HG03108 (cell line): ENCODE measurements at regions not wholly inside any gene's neighbourhood (a gene's known extent, or its start where the extent isn't known, plus 50 kb on each side); places are given as distances from the start of the nearest gene placed in this dataset.
"Not testable (repeated sequence)": the region's sequence is repeated elsewhere in the genome, so short reads cannot be mapped to it uniquely, and the experiment has no call there.

Source experiments
- ATAC-seq: cut with Tn5 transposase; IDR thresholded peaks from one replicate; pipeline ENCODE4 v1.9.1; 2021; ENCODE audit warnings: moderate library complexity; ENCODE audit not compliant: unreplicated experiment

DNA sequence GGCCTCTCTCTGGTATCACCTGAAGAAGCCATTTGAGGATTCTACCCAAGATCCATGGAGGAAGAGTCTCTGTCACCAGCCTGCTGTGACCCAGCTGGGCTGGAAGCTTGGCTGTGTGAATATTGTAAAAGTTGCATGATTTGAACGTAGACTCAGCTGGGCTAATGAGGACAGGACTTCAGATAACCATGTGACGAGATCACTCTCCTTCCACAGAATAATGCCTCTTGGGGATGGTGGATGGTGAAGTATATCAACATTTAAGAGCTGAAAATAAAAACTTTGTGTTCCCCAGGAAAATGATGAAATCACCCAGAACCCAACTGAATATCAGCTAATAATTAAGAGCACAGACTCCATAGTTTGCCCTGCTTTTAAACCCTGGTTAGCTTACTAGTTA lies 427.9 kb downstream of the CD83 start:
- ATAC-seq, result no peak

DNA sequence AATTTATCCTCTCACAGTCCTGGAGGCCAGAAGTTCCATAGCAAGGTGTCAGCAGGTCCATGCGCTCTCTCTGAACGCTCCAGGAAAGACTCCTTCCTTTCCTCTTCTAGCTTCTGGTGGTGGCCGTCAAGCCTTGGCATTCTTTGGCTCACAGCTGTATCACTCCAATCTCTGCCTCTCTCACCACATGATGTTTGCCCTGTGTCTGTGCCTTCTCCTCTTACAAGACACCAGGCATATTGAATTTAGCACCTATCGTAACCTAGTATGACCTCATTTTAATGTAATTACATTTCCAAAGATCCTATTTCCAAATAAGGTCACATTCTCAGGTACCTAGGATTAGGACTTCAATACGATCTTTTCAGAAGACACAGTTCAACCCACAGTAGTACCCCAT lies 428.5 kb downstream of the CD83 start:
- ATAC-seq, result no peak

DNA sequence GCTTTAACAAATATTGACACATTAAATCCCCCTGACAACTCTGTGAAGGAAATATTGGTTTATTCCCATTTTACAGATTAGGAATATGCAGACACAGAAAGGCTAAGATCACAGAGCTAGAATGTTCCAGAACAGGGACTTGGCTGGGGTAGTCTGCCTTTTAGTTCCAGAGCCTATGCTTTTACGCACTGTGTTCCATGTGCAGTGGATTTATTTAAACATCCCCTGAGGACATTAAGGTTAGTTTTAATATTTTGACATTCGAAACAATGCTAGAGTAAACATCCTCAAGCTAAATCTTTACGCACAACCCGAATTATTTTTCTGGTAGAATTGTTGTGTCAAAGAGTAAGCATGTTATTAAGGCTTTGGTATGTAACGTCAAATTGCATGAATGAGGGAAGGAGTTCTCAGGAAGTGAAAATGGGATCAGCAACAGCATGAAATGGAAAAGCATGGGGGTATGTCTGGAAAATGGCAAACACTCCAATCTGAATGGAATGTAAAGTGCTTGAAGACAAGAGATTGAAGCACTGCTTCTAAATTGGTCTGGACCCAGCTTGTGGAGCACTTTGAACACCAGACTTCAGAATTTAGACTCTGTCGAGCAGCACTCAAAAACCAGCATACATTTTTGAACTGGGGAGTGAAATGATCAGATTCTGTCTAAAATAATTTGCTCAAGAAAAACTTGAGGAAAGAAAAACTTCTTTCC lies 429.9 kb downstream of the CD83 start:
- no peak for ATAC-seq

DNA sequence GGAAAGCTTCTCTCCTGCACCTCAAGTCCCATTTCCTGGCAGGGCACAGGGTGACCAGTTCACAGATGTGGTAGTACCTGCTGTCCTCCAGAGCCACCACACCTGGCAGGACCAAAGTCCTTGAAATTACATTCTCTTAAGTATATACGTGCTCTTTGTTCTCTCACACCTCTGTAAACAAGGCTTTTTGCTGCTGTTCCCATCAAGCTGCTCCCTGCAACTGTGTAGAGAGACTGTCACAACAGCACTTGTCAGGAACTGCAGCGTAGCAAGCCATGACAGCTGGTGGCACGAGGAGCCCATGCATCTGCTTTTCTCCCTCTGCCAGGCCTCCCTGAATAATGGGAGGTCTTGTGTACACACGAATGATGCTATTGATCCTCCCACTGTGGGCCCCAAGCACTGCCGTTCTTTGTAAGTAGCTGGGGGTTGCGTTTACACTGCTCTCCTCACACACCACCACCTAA lies 431.8 kb downstream of the CD83 start:
- ATAC-seq, result no peak

DNA sequence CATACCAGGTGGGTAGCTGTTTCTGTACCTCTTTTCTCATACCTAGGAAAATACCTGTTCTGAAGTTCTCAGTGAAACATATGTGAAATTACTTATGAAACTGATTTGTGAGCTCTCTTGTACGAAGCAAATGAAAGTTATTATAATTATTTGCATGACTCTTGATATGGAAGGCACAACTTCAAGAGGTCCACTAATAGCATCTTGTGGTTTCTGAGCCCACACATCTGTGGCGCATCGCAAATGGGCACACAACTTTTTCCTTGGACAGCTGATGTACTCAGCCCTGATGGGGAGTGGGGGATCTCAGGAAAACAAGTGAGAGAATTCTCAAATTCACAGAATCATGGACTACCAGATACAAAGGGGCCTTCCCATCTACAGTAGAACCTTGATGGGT lies 432.3 kb downstream of the CD83 start:
- ATAC-seq, result no peak

DNA sequence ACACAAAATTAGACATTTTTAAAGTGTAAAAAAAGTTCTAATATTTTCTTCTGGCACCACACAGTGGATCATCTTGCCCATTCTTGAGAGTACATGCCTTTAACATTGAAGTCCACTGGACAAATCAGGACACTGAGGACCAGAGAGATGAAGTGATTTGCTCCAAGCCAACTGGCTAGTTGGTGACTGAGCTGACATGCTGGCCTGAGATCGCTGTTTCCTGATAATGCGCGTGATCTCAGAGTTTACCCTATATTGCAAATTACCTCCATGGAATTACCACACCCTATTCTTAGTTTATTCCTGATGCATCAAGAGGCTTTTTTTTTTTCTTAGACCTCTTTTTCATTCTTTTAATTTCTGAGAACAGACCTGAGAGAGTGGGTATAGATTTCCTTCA lies 432.8 kb downstream of the CD83 start:
- ATAC-seq, result no peak

DNA sequence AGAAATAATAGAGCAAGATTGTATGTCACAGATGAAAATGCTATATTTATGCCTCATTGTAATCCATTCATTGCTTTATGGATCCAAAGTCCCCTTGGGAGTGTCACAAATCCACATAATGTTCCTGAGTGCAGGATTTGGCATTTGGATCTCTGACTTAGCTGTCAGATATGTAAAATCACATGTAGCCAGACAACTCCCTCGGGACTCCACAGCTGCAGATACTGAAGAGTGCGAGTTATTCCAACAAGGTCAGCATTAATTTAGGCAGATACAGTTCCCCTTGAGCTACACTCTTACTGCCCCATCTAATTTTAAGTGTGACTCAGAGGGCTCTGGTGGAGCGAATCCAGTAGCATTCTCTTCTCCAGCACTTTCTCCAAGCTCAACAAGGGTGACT lies 433.2 kb downstream of the CD83 start:
- no peak for ATAC-seq

DNA sequence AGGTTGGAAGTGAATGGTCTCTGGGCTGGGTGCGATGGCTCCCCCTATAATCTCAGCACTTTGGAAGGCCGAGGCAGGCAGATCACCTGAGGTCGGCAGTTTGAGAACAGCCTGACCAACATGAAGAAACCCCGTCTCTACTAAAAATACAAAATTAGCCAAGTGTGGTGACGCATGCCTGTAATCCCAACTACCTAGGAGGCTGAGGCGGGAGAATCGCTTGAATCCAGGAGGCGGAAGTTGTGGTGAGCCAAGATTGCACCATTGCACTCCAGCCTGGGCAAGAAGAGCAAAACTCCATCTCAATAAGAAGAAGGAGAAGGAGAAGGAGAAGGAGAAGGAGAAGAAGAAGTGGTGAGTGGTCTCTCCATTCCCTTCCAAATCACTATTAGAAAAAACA lies 434.0 kb downstream of the CD83 start:
- not testable (repeated sequence) for ATAC-seq

DNA sequence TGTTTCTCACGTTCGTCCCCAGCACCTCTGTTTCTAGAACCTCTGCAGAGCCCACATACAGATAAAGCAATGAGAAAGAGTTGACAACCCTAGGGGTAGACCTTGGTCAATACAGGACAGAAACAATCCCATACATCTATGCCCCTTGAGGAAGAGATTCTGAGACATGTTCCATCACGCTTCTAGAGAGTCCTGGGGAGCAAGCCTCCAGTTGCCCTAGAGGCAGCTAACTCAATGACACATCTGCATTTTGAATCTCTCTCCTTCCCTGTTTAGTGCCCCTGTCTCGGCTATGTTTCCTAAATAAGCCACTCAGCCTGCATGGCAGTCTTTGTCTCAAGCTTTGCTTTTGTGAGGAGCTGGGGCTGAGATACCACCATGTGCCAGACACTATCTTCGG lies 435.3 kb downstream of the CD83 start:
- no peak for ATAC-seq

DNA sequence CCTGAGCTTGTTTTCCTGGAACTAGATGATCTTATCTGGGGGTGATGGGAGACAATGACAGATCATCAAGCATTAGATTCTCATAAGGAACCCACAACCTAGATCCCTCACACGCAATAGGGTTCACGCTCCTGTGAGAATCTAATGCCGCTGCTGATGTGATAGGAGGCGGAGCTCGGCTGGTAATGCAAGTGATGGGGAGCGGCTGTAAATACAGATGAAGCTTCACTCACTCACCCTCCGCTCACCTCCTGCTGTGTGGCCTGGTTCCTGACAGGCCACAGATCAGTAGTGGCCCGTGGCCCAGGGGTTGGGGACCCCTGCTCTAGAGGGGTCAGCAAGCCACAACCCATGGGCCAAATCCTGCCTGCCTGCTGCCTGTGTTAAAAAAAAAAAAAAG lies 435.9 kb downstream of the CD83 start:
- ATAC-seq, result no peak

DNA sequence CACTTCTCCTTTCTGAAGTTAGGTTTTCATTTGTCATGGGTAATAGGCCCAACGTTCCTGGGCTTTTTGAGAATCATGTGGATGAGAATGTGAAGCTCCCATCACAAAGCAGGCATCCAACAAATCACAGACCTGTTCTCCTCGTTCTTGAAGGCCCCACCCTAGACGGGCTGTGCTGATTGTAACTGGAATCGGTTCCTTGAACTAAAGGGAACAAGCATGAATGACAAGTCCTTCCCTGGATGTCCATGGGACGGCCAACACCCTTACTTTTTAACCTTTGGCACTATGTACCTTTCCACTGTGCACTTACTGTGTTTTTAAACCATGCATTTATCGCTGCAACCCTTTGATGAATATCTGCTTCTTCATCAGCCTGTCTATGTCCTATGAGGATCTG lies 438.2 kb downstream of the CD83 start:
- ATAC-seq, result no peak

DNA sequence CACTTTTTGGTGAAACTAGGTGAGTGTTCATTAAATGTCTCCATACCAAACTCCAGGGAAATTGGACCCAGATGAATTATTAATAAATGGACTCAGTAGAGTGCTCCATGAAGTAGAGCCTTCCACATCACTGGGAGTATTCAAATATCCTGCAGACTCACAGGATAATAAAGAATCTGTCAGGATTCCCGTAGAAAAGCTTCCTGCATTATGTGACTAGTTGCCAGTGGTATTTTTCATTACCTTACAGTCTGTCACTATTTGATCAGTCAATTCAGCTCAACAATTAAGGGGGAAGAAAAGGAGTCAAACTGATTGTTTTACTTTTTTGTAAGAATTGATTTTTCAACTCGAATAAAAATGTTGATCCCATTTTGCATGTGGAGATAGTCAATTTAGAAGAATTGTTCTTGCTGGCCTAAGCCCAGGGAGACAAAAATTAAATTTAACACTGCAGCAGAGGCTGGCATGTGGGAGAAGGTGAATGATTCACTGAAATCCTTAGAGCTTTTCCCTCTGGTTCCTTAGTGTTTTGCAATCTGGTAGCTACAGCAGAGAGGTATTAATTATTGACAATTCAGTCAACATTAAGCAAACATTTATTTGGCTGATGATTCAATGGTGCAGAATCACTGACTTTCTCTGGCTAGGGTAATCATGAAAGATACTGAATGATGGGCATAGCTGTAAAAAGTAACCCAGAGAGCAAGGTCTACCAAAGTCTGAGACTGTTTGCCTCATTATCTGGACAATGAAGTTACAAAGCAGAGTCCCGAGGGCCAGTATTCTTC lies 442.4 kb downstream of the CD83 start:
- no peak for ATAC-seq

DNA sequence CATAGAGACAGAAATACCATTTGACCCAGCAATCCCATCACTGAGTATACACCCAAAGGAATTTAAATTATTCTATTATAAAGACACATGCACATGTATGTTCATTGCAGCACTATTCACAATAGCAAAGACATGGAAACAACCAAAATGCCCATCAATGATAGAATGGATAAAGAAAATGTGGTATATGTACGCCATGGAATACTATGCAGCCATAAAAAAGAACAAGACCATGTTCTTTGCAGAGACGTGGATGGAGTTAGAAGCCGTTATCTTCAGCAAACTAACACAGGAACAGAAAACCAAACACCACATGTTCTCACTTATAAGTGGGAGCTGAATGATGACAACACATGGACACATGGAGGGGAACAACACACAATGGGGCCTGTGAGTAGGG lies 444.0 kb downstream of the CD83 start:
- not testable (repeated sequence) for ATAC-seq

DNA sequence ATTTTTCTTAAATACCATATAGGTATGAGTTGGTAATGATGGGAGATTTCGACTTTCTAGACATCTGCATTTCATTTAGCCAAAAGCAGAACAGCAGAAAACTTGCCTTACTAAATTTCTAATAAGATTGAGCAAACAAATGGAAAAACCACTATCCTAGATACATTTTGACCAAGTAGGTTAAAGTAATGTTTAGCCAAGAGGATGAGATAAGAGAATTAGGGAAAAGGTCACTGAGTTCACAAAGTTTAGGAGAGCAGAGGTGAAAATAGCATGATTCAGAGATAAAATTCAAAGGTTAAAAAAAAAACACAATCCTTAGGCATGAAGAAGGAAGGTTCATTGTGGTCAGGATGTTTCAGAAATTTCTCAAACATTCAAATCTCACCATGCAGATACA lies 450.3 kb downstream of the CD83 start:
- no peak for ATAC-seq

DNA sequence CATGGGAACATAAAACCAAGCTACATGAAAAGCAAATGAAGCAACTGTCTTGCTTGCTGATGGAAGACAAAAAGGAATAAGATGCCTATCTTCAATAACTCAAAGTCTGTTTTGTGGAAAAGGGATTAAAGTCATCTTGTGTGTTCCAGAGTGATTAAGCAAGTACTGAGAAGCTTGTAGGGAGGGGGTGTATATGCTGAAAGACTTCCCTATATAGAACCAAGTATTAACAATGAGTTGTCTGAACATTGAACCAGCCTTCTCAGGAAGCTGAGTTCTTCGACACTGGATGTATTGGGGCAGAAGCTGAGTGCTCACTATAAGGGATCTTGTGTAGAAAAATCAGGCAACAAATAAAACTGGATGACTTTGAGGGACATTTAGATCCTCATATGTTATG lies 451.8 kb downstream of the CD83 start:
- no peak for ATAC-seq

DNA sequence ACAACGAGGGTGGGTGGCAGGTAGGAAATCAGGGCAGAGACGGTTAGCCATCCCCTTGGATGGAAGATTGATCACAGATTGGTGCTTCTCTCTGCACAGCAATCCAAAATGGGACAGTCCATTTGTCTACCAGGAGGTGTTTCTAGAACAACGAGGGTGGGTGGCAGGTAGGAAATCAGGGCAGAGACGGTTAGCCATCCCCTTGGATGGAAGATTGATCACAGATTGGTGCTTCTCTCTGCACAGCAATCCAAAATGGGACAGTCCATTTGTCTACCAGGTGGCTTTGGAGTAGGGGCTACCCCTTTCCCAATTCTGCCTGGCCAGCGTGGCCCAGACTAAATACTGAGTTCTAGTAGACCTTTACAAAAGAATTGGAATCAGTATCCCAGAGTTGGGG lies 452.3 kb downstream of the CD83 start:
- not testable (repeated sequence) for ATAC-seq

DNA sequence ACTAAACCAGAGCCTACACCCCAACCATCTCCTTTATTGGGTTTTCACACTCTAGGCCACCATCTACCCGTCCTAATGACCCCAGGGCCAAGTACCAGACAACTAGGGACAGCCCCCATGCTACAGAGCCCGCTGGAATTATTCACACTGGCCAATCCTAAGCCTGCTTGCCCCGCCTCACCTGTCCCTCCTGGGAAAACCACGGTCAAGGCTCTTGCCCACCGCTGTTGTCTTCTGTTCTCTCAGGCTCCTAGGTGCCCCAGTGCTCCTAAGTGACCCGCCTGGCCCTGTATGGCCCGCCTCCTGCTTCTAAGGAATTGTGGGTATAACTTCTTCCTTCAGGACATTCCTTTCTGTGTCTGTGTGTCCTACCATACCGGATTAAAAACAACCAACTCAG lies 453.4 kb downstream of the CD83 start:
- ATAC-seq, result no peak

DNA sequence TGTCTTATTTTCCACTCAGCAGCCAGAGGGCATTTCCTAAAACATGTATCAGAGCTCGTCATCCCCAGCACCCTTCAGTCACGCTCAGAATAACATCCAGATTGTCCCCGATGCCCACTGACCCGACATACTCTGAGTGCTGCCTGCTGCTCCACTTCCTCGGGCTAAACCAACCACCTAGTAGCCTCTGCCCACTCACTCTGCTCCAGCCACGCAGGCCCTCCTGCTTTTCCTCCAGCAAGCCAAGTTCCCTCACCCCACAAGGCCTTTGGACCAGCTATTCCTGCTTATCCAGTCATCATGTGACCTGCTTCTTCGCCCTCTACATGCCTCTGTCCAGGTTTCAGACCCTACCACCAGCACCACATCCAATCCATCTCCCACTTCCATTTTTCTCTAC lies 454.2 kb downstream of the CD83 start:
- no peak for ATAC-seq

DNA sequence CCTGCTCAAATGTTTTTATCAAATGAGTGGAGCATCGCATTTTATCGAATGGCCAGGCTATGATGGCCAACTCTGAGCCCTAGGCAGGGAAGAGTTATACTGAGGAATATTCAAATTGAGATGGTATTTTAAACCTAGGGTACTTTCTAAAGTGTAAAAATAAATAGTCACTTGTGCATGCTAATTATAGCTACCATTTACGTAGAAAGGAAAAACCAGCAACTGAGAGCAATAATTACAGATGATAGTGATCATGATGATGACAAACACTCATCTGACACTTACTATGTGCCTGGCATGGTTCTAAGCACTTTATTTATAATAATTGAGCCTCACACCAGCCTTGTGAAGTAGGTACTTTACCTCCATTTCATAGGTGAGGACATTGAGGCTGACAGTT lies 455.7 kb downstream of the CD83 start:
- no peak for ATAC-seq

DNA sequence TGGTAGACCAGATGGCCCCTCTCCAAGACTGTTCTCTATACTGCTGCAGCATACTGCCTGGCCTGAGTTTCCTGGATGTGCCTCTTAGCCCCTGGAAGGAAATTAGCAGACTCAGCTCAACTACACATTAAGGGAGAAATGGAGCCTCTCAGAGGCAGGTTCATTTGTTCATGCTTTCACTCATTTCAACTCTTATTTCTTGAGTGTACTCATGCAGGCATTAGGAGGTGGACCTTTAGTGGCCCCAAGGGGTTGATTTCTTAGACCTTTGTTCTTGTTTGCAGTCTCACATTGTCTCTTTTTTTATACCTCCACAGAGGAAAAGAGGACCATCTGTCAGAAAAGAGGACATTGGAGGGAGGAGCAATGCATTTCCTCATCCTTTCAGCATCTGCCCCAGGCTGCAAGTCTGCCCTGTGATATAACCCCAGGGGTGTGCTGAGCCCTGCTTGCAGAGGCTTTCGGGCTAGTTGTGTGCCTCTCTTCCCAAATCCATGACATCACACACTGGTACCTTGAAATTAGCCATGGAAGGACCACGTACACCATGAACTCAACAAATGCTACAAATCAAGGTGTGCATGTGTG lies 456.2 kb downstream of the CD83 start:
- ATAC-seq, result no peak

DNA sequence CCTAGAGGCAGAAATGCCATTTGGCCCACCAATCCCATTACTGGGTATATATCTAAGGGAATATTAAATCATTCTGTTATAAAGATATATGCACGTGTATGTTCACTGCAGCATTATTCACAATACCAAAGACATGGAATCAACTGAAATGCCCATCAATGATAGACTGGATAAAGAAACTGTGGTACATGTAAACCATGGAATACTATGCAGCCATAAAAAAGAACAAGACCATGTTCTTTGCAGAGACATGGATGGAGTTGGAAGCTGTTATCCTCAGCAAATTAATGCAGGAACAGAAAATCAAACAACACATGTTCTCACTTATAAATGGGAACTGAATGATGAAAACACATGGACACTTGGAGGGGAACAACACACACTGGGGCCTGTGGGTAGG lies 458.4 kb downstream of the CD83 start:
- ATAC-seq, result no peak

DNA sequence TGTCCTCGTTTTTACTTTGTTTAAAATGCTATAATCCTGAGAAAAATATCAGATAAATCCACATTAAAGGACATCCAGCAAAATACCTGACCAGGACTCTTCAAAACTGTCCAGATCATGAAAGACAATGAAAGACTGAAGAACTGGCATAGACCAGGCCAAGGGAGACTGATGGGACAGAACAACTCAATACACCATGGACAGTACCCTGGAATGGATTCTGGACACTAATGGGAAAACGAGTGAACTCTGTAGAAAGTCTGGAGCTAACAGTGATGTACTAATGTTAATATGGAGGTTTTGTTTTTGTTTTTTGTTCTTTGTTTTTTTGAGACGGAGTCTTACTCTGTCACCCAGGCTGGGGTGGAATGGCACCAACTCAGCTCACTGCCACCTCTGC lies 461.4 kb downstream of the CD83 start:
- no peak for ATAC-seq
